ENCODE measurements at regions not wholly inside any gene's neighbourhood (a gene's known extent, or its start where the extent isn't known, plus 50 kb on each side); places are given as distances from the start of the nearest gene placed in this dataset.

- DNase-seq (ENCODE audit: low read depth): no peak
These were observed 272.2 kb upstream of the KLF12 start for GRCh38 chr13:74406420-74406819.

DNA sequence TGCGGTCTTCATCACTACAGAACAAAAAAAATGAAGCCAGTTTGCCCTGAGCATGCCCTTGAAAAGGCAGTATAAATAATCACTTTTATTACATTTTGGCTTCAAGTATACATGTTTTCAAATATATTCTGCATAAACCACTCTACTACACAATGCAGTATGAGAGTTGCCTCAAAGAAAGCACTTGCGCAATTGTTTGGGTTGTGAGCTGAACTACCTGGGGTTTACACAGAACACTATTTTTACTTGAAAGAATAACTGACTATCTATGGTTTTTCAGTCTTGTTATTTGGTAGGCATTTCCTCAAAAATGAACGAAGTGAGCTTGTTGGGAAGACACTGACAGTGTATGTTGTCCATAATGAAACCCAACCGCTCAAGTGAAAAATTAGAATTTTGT lies 264.4 kb upstream of the KLF12 start:
- DNase-seq (ENCODE audit: low read depth): peak; percentile 1

- DNase-seq (ENCODE audit: low read depth): no peak
These were observed 254.9 kb upstream of the KLF12 start for GRCh38 chr13:74389056-74389455.

- DNase-seq (ENCODE audit: low read depth): no peak
These were observed 254.4 kb upstream of the KLF12 start for GRCh38 chr13:74388626-74389025.

GRCh38 chr13:74372511-74372910 lies 238.3 kb upstream of the KLF12 start:
- DNase-seq (ENCODE audit: low read depth): peak; percentile 33

DNA sequence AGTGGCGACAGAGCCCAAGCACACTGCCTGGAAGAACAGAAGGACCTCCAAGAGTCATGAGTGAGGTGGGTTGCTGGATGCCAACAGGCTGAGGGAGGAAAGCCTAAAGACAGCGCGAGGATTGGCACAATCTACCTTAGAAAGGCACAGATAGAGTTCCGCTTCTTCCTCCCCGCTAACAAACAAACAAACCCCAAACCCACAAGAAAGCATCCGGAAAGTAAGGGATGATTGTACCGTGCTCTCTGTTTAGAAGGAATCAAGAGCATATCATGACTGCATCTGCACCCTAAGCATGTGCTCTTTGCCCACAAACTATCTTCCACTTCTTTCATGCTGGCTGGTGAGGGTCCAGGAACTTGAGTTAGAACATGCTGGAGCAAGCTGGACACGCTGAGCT lies 233.0 kb upstream of the KLF12 start:
- DNase-seq (ENCODE audit: low read depth): no peak

DNA sequence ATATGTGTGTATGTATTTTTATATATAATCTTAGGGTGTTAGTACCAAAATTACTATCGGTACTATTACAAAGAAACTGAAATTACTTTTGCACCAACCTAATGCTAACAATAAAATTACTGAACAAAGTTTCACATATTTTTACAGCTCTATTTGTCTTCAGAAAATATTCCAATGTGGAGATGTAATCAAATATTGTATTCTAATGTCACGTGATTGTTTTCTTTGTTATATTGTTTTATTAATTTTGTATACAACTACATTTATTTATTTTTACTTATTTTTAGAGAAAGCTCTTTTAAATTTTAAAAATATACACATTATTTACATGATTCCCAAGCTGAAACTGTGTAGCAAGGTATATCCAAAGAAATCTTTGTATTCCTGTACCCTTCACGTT lies 227.1 kb upstream of the KLF12 start:
- no peak for DNase-seq (ENCODE audit: low read depth)

DNA sequence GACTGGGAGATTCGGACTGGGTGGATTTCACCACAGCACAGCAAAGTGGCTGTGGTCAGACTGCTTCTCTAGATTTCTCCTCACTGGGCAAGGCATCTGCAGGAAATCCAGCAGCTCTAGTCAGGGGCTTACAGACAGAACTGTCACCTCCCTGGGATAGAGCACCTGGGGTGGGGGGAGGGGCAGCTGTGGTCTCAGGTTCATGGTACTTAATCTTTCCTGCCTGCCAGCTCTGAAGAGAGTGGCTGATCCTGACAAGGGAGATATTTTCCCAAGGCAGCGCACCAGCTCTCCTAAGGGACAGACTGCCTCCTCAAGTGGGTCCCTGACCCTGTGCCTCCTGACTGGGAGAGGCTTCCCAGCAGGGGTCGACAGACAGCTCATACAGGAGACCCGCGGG lies 212.8 kb upstream of the KLF12 start:
- DNase-seq (ENCODE audit: low read depth): no peak

GRCh38 chr13:74338341-74338740 lies 204.1 kb upstream of the KLF12 start:
- no peak for DNase-seq (ENCODE audit: low read depth)

DNA sequence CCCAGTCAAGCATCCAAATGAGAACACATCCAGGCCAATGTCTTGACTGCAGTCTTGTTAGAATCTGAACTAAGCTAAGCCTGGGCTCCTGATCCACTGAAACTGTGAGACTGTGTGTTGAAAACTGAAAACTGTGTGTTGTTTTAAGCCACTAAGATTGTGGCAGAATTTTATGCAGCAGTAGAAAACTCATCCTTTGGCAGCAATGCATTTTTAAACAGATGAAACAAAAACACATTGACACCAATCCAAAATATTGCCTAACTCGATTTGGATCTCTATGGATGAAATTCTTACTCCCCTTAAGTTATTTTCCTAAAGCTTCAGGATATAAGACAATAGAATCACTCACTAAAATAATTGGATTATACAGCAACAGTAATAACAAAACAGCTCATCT lies 202.3 kb upstream of the KLF12 start:
- DNase-seq (ENCODE audit: low read depth): no peak

DNA sequence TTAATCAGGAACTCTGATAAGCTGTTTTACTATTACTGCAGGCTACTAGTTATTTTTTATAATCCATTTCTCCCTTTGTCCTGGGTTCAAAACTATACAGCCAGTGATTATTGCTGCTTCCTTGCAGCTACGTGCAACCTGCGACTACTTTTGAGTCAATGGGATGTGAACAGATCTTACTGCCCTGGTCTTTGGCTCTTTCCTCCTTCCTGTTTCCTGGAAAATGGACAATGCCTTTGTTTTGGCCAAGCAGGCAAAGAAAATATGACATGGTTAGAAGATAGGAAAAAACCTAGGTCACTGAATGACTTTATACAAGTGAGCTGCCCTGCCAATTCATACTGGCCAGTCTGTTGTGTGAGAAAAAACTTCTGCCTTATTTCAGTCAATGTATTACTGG lies 201.2 kb upstream of the KLF12 start:
- DNase-seq (ENCODE audit: low read depth): no peak

- no peak for DNase-seq (ENCODE audit: low read depth)
These were observed 195.8 kb upstream of the KLF12 start for GRCh38 chr13:74329962-74330361.

DNA sequence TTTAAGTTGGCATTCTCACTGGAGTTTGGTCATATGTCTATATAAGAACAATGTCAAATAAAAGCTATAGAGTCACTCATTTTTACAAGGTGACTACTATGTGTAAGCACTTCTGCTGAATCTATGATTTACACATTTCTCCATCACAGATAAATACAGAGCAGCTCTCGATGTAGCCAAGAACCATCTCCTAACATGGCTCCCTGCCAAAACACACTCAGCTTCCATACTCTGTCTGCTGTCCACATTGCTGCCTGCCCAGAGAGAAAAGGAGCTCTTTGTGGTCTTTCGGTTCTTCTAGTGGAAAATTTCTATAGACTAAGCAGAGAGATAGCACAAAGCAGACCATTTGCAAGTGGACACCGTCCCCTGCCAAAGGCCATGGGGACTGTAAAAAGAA lies 190.9 kb upstream of the KLF12 start:
- DNase-seq (ENCODE audit: low read depth): peak; percentile 57

GRCh38 chr13:74324338-74324737 lies 190.1 kb upstream of the KLF12 start:
- no peak for DNase-seq (ENCODE audit: low read depth)

DNA sequence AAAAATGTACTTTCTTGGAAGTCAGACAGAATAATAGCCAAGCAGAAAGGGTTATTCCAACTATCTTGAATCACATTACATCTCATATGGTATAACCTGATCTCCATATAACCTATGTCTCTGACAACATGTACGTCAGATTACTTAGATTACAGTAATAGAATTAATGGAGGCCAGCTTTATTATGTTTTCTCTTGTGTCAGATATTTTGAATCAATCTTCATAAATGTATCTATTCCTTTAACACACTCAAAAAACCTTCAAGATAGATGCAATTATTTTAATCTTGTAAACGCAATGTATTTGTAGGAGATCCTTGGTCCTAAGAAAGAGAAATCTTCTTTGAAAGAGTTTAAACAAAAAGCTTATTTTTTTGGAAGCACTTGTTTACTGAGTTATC lies 188.4 kb upstream of the KLF12 start:
- no peak for DNase-seq (ENCODE audit: low read depth)

GRCh38 chr13:74320282-74320681 lies 186.1 kb upstream of the KLF12 start:
- DNase-seq (ENCODE audit: low read depth): no peak

DNA sequence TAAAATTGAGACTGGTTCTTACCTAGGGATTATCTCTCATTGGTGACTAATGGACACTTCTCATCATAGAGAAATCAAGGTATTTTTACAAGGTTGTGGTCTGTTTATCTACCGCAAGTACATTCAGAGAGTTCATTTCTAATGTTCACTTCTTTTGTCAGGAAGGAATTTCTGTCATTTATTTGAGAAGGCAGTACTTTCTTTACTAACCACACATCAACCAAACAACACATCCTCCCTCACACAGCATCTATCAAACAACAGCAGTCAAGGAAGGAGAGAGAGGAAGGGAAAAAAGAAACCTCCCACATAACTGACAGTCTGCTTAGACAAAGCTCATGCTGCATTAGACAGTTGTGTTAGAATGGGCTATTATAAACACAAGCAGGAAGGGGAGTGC lies 182.3 kb upstream of the KLF12 start:
- DNase-seq (ENCODE audit: low read depth): peak; percentile 95

DNA sequence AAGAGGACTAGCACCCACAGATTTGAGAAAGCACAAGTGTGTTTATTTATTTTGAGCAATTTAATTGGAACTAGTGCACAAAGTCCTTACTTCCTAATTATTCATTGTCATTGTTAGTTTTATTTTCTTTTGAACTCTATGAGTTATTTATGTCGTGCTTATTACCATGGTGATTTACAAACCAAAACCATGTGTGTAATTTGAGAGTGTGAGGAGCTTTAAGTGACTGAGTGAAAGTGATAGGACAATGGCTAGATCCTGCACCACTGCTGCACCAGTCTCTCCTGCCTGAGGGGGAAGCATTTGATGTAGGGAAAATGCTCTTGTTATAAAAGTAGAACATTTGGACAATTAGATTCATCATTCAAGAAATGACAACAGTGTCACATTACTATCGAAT lies 172.3 kb upstream of the KLF12 start:
- DNase-seq (ENCODE audit: low read depth): no peak

DNA sequence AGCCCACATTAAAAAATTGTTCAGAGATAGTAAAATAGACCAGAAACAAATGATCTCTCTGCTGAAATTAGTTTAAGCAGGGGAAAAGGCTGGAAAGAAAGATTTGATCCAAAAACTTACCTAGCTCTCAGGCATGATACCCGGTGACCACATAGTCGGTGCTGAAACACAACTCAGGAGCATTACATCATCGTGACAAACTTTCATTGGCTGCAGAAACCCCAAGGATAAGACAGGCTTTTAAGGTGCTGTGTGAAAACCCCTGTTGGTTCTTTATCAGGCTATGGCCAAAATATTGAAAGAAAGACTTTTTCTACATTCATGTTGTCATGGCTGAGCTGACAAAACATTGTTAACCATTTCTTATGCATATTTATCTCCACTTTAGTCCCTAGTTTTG lies 171.7 kb upstream of the KLF12 start:
- DNase-seq (ENCODE audit: low read depth): peak; percentile 24

GRCh38 chr13:74301258-74301935 lies 167.2 kb upstream of the KLF12 start:
- no peak for DNase-seq (ENCODE audit: low read depth)

- no peak for DNase-seq (ENCODE audit: low read depth)
These were observed 166.0 kb upstream of the KLF12 start for GRCh38 chr13:74300162-74300561.

DNA sequence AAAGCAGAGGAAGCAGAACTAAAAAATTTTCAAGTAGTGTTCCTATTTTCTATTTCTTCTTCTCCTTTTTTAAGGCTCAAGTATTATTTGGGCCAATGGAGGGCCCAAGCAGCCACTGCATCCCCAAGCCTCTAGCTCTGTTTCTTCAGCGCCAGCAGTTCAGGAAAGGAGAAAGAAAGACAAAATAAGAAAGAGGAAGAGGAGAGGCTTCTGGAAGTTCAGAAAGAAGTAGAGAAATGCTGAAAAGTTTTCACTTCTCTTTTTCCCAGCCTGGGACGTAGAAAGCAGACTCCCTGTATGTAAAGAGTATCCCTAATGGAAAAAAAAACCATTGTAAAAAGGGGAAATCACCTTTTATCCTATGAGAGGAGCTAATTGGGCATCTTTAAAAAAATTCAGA lies 165.5 kb upstream of the KLF12 start:
- no peak for DNase-seq (ENCODE audit: low read depth)

DNA sequence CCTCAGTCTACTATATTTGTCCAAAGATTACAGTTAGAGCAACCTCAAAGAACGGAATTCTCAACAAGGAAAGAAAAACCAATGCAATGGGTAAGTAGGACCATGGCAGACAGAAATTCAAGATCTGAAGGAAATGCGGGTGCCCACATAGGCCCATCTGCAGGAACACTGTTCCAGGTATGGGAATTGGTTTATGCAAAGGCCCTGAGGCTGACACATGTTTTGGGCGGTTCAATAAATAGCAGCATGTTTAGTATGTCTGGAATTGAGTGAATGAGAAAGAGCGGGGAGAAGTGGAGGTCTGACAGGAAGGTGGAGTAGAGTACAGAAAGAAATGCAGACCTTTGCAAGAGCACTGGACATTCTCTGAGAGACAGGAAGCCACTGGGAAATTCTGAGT lies 164.7 kb upstream of the KLF12 start:
- DNase-seq (ENCODE audit: low read depth): no peak

GRCh38 chr13:74289861-74290773 lies 155.9 kb upstream of the KLF12 start:
- peak; percentile 98 for DNase-seq (ENCODE audit: low read depth)
